K562 (cell line): ENCODE measurements at regions not wholly inside any gene's neighbourhood (a gene's known extent, or its start where the extent isn't known, plus 50 kb on each side); places are given as distances from the start of the nearest gene placed in this dataset.

Experiments
- ARNT ChIP-seq, 2 experiments: fragments of 450-650 bp; IDR thresholded peaks; 2 replicates each; pipeline ENCODE4 v1.6.1; 2016; ENCODE audit warnings: mild to moderate bottlenecking in 1 of 2
- BACH1 ChIP-seq: fragments of 200-800 bp; sonication (Bioruptor generic); IDR thresholded peaks from 2 replicates; pipeline ENCODE4 v1.6.1; 2016; ENCODE audit warnings: missing genetic modification characterization, missing compliant biosample characterization
- DMBX1 ChIP-seq: fragments of 250-450 bp; sonication (Bioruptor Pico); IDR thresholded peaks from 2 replicates; pipeline ENCODE4 v1.8.0; 2022; ENCODE audit warnings: inconsistent platforms, mild to moderate bottlenecking, moderate library complexity, borderline replicate concordance
- FOXK1 ChIP-seq: sonication (generic); formaldehyde crosslinking; IDR thresholded peaks from 2 replicates; pipeline ENCODE4 v1.8.0; 2022; ENCODE audit warnings: missing genetic modification reagents, mild to moderate bottlenecking, borderline replicate concordance
- GATA2 ChIP-seq: sonication (generic); formaldehyde crosslinking; IDR thresholded peaks from 2 replicates; pipeline ENCODE4 v1.4.0; 2020; ENCODE audit warnings: mild to moderate bottlenecking, missing genetic modification reagents
- HDAC3 ChIP-seq: fragments of 450-650 bp; IDR thresholded peaks from 2 replicates; pipeline ENCODE4 v1.6.1; 2018; ENCODE audit warnings: borderline replicate concordance, mild to moderate bottlenecking, moderate library complexity; ENCODE audit not compliant: partially characterized antibody
- KAT2B ChIP-seq: IDR thresholded peaks from one replicate; pipeline ENCODE4 v1.6.1; 2012; ENCODE audit warnings: low read depth, mild to moderate bottlenecking, control low read depth, inconsistent platforms, low read length, moderate library complexity
- NCOA2 ChIP-seq, 2 experiments: fragments of 450-650 bp; IDR thresholded peaks; 2 replicates each; pipeline ENCODE4 v1.6.1; 2018; ENCODE audit warnings: mild to moderate bottlenecking in 2 of 2, moderate library complexity in 1 of 2; ENCODE audit not compliant: partially characterized antibody in 2 of 2
- NONO ChIP-seq, 2 experiments: fragments of 200-400 bp in 1 of 2; fragments of 450-650 bp in 1 of 2; formaldehyde crosslinking in 1 of 2; IDR thresholded peaks; 2 replicates each; pipeline ENCODE4 v1.6.1; 2017; ENCODE audit warnings: low read depth in 2 of 2, mild to moderate bottlenecking in 2 of 2, moderate library complexity in 2 of 2, low read length in 1 of 2
- RAD51 ChIP-seq: fragments of 450-650 bp; IDR thresholded peaks from 2 replicates; pipeline ENCODE4 v1.7.1; 2016; ENCODE audit warnings: low read depth, mild to moderate bottlenecking, borderline replicate concordance
- SRSF1 ChIP-seq: fragments of 200-400 bp; formaldehyde crosslinking; IDR thresholded peaks from 2 replicates; pipeline ENCODE4 v1.6.1; 2017; ENCODE audit warnings: mild to moderate bottlenecking, low read depth, low read length, moderate library complexity
- TCFL5 ChIP-seq: fragments of 250-450 bp; sonication (Bioruptor Pico); conservative IDR thresholded peaks from 2 replicates; pipeline ENCODE4 v1.6.1; 2021; ENCODE audit warnings: mild to moderate bottlenecking, moderate library complexity, matching md5 sums
- ZKSCAN1 ChIP-seq: fragments of 150-350 bp; IDR thresholded peaks from 2 replicates; pipeline ENCODE4 v1.6.1; 2016; ENCODE audit warnings: low read depth, low read length
- ZNF197 ChIP-seq: fragments of 200-800 bp; sonication (Bioruptor generic); IDR thresholded peaks from 2 replicates; pipeline ENCODE4 v1.6.1; 2016; ENCODE audit warnings: low read depth, missing genetic modification characterization, missing compliant biosample characterization
- ZNF586 ChIP-seq: fragments of 450-650 bp; formaldehyde crosslinking; conservative IDR thresholded peaks from 2 replicates; pipeline ENCODE4 v1.4.0; 2020; ENCODE audit warnings: mild to moderate bottlenecking, moderate library complexity
- TF ChIP-seq, protein P1 (sequence below): fragments of 450-650 bp; IDR thresholded peaks from 2 replicates; pipeline ENCODE4 v1.6.1; 2016

DNA sequence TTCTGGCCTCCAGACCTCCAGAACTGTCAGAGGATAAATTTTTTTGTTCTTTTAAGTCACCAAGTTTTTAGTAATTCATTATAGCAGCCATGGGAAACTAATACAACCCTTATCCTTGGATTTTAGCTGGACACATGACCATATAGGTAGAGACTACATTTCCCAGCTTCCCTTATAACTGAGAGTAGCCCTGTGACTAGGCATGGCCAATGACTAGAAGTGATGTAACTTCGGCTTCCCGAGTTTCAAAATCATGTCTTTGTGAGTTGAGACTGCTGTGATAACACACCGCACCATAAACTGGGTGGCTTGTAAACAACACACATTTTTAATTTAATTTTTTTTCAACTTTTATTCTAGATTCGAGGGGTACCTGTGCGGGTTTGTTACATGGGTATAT lies 134.0 kb upstream of the SERTAD2 start (continued):
- no peak for TF ChIP-seq BACH1 (tag)
- TF ChIP-seq ZNF197 (CRISPR knock-in tag): no peak
- no peak for TF ChIP-seq DMBX1 (CRISPR knock-in tag)
- no peak for TF ChIP-seq NCOA2 (IDR thresholded peaks at IDR 0.05; ENCODE audit: partially characterized antibody in 2 of 2)
- no peak for TF ChIP-seq GATA2 (CRISPR knock-in tag)
- TF ChIP-seq, protein P1, sequence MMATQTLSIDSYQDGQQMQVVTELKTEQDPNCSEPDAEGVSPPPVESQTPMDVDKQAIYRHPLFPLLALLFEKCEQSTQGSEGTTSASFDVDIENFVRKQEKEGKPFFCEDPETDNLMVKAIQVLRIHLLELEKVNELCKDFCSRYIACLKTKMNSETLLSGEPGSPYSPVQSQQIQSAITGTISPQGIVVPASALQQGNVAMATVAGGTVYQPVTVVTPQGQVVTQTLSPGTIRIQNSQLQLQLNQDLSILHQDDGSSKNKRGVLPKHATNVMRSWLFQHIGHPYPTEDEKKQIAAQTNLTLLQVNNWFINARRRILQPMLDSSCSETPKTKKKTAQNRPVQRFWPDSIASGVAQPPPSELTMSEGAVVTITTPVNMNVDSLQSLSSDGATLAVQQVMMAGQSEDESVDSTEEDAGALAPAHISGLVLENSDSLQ: no peak
- no peak for TF ChIP-seq TCFL5 (CRISPR knock-in tag)
- no peak for TF ChIP-seq FOXK1 (CRISPR knock-in tag)
- peak; percentile 72 for TF ChIP-seq RAD51
- TF ChIP-seq ZNF586 (CRISPR knock-in tag): no peak
- no peak for TF ChIP-seq NONO (IDR thresholded peaks at IDR 0.05; ENCODE audit: low read depth in 2 of 2, low read length in 1 of 2)
- no peak for TF ChIP-seq HDAC3
- TF ChIP-seq SRSF1: no peak
- TF ChIP-seq KAT2B: no peak
- no peak for TF ChIP-seq ZKSCAN1
- TF ChIP-seq ARNT (IDR thresholded peaks at IDR 0.05): no peak
